MM.1S (cell line): ENCODE measurements at regions not wholly inside any gene's neighbourhood (a gene's known extent, or its start where the extent isn't known, plus 50 kb on each side); places are given as distances from the start of the nearest gene placed in this dataset.

Source experiments
- DNase-seq: peaks from one replicate; pipeline ENCODE4 v3.0.0-alpha.2; 2015
- H2AFZ ChIP-seq: fragments of 300-600 bp; sonication (generic); 2 replicates; pipeline ENCODE4 v1.6.0; 2016; ENCODE audit warnings: antibody characterized with exemption, low read length
- H3F3A ChIP-seq: fragments of 300-600 bp; sonication (generic); 2 replicates; pipeline ENCODE4 v1.6.1; 2016; ENCODE audit warnings: mild to moderate bottlenecking, antibody characterized with exemption, low read length, moderate library complexity, mixed read lengths; ENCODE audit not compliant: insufficient read depth
- H3K27ac ChIP-seq: fragments of 300-600 bp; sonication (generic); 2 replicates; pipeline ENCODE4 v1.5.1; 2016; ENCODE audit warnings: mild to moderate bottlenecking, low read length
- H3K27me3 ChIP-seq: fragments of 300-600 bp; sonication (generic); replicated peaks from 2 replicates; pipeline ENCODE4 v1.6.0; 2016; ENCODE audit warnings: low read length; ENCODE audit not compliant: insufficient read depth
- H3K36me3 ChIP-seq: fragments of 300-600 bp; sonication (generic); replicated peaks from 2 replicates; pipeline ENCODE4 v1.6.1; 2016; ENCODE audit warnings: mild to moderate bottlenecking, low read length, mixed read lengths; ENCODE audit not compliant: insufficient read depth
- H3K4me1 ChIP-seq: fragments of 300-600 bp; sonication (generic); 2 replicates; pipeline ENCODE4 v1.6.1; 2016; ENCODE audit warnings: low read length, mixed read lengths
- H3K4me2 ChIP-seq: fragments of 300-600 bp; sonication (generic); 2 replicates; pipeline ENCODE4 v1.6.0; 2016; ENCODE audit warnings: low read depth, low read length
- H3K4me3 ChIP-seq: fragments of 300-600 bp; sonication (generic); 2 replicates; pipeline ENCODE4 v1.5.1; 2016; ENCODE audit warnings: low read length, mixed read lengths
- H3K79me2 ChIP-seq: fragments of 300-600 bp; sonication (generic); 2 replicates; pipeline ENCODE4 v1.6.1; 2016; ENCODE audit warnings: mixed run types, low read length, mixed read lengths
- H3K9ac ChIP-seq: fragments of 300-600 bp; sonication (generic); 2 replicates; pipeline ENCODE4 v1.6.1; 2016; ENCODE audit warnings: low read length, mixed read lengths
- H3K9me2 ChIP-seq: fragments of 300-600 bp; sonication (generic); replicated peaks from 2 replicates; pipeline ENCODE4 v1.6.1; 2016; ENCODE audit warnings: mild to moderate bottlenecking, low read length, mixed read lengths; ENCODE audit not compliant: insufficient read depth
- H3K9me3 ChIP-seq: fragments of 300-600 bp; sonication (generic); replicated peaks from 2 replicates; pipeline ENCODE4 v1.6.1; 2016; ENCODE audit warnings: mild to moderate bottlenecking, low read length, mixed read lengths; ENCODE audit not compliant: insufficient read depth
- H4K20me1 ChIP-seq: fragments of 300-600 bp; sonication (generic); 2 replicates; pipeline ENCODE4 v1.6.1; 2016; ENCODE audit warnings: mild to moderate bottlenecking, low read length, moderate library complexity, mixed read lengths; ENCODE audit not compliant: insufficient read depth
- CTCF ChIP-seq: fragments of 300-600 bp; sonication (generic); IDR thresholded peaks from 2 replicates; pipeline ENCODE4 v1.5.1; 2016; ENCODE audit warnings: antibody characterized with exemption, low read length, mixed read lengths
- EZH2 ChIP-seq: fragments of 300-600 bp; sonication (generic); optimal IDR thresholded peaks from 2 replicates; pipeline ENCODE3; 2017; ENCODE audit warnings: low read depth, mild to moderate bottlenecking, antibody characterized with exemption, low read length, mixed read lengths
- EZH2phosphoT487 ChIP-seq: fragments of 300-600 bp; sonication (generic); IDR thresholded peaks from 2 replicates; pipeline ENCODE4 v1.6.1; 2018; ENCODE audit warnings: antibody characterized with exemption, low read length

GRCh38 chr10:107978455-107978854 lies 813.9 kb upstream of the SORCS1 start:
- DNase-seq, result no peak
- H3K4me1 ChIP-seq, result no peaks in the 10 kb centered on the region
- no peaks in the 10 kb centered on the region for H3K27me3 ChIP-seq
- H3K4me3 ChIP-seq, result no peak overlapping the region
- no peak overlapping the region for H3K27ac ChIP-seq
- H4K20me1 ChIP-seq, result no peaks in the 10 kb centered on the region
- no peak overlapping the region for H3K4me2 ChIP-seq
- H3K36me3 ChIP-seq, result no peaks in the 10 kb centered on the region
- no peaks in the 10 kb centered on the region for H3K79me2 ChIP-seq
- H3F3A ChIP-seq, result no peaks in the 10 kb centered on the region
- no peaks in the 10 kb centered on the region for H3K9me2 ChIP-seq
- no peak overlapping the region for H3K9ac ChIP-seq
- TF ChIP-seq EZH2 (no peak), CTCF (no peak), EZH2phosphoT487 (no peak)
- H3K9me3 ChIP-seq, result no peaks in the 10 kb centered on the region
- H2AFZ ChIP-seq, result no peak overlapping the region

- Histone ChIP-seq H3K27me3 (no peaks in the 10 kb centered on the region), H3K4me1 (no peaks in the 10 kb centered on the region), H3F3A (no peaks in the 10 kb centered on the region), H3K9ac (no peak overlapping the region), H3K4me3 (no peak overlapping the region), H3K9me3 (no peaks in the 10 kb centered on the region), H3K4me2 (no peak overlapping the region), H4K20me1 (no peaks in the 10 kb centered on the region), H3K36me3 (no peaks in the 10 kb centered on the region), H3K79me2 (no peaks in the 10 kb centered on the region), H3K9me2 (no peaks in the 10 kb centered on the region), H2AFZ (no peak overlapping the region), H3K27ac (no peak overlapping the region)
- DNase-seq, result no peak
- TF ChIP-seq EZH2phosphoT487 (no peak), EZH2 (no peak), CTCF (no peak)
These were observed 807.5 kb upstream of the SORCS1 start for GRCh38 chr10:107971973-107972372.

GRCh38 chr10:107971411-107971810 lies 806.9 kb upstream of the SORCS1 start:
- H3K4me1 ChIP-seq, result no peaks in the 10 kb centered on the region
- no peak overlapping the region for H3K9ac ChIP-seq
- H4K20me1 ChIP-seq, result no peaks in the 10 kb centered on the region
- H2AFZ ChIP-seq, result no peak overlapping the region
- no peaks in the 10 kb centered on the region for H3K9me3 ChIP-seq
- H3K4me3 ChIP-seq, result no peak overlapping the region
- no peaks in the 10 kb centered on the region for H3F3A ChIP-seq
- no peak for DNase-seq
- no peak overlapping the region for H3K27ac ChIP-seq
- no peaks in the 10 kb centered on the region for H3K36me3 ChIP-seq
- no peaks in the 10 kb centered on the region for H3K9me2 ChIP-seq
- H3K4me2 ChIP-seq, result no peak overlapping the region
- H3K27me3 ChIP-seq, result no peaks in the 10 kb centered on the region
- H3K79me2 ChIP-seq, result no peaks in the 10 kb centered on the region
- no peak for TF ChIP-seq EZH2
- TF ChIP-seq EZH2phosphoT487, result no peak
- no peak for TF ChIP-seq CTCF

- no peak for DNase-seq
- Histone ChIP-seq H3K27ac (no peak overlapping the region), H3K9me2 (no peaks in the 10 kb centered on the region)
These were observed 806.0 kb upstream of the SORCS1 start for GRCh38 chr10:107970512-107970911.

More at GRCh38 chr10:107970512-107970911, 806.0 kb upstream of the SORCS1 start:
- Histone ChIP-seq H3K4me3 (no peak overlapping the region), H2AFZ (no peak overlapping the region), H3K79me2 (no peaks in the 10 kb centered on the region), H3K36me3 (no peaks in the 10 kb centered on the region), H3K4me1 (no peaks in the 10 kb centered on the region), H3F3A (no peaks in the 10 kb centered on the region), H4K20me1 (no peaks in the 10 kb centered on the region), H3K4me2 (no peak overlapping the region), H3K9ac (no peak overlapping the region), H3K27me3 (no peaks in the 10 kb centered on the region), H3K9me3 (no peaks in the 10 kb centered on the region)
- TF ChIP-seq EZH2phosphoT487, result no peak
- TF ChIP-seq CTCF, result no peak
- TF ChIP-seq EZH2, result no peak
